GM21717 (cell line): ENCODE measurements at regions not wholly inside any gene's neighbourhood (a gene's known extent, or its start where the extent isn't known, plus 50 kb on each side); places are given as distances from the start of the nearest gene placed in this dataset.
"Not testable (repeated sequence)": the region's sequence is repeated elsewhere in the genome, so short reads cannot be mapped to it uniquely, and the experiment has no call there.

Experiments used
- ATAC-seq: cut with Tn5 transposase; IDR thresholded peaks from one replicate; pipeline ENCODE4 v1.9.1; 2021; ENCODE audit warnings: mild to moderate bottlenecking, moderate library complexity; ENCODE audit not compliant: unreplicated experiment

DNA sequence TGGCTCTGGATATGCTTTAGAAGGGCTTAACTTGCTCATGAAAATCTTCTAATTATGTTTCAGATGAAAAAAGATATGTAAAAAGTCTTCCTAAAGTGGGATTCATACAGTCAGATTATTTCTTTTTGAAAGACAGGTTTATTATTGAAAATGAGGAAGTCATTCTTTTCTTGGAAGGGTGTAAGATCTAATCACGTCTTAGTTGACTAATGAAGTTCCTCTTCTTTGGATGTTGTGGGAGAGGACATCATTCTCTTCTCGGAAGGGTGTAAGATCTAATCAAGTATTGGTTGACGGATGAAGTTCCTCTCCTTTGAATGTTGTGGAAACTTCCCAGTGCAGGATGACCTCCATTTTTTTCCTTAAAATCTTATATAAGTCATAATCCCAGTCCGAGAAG, 74.9 kb downstream of the ALG10 start:
- ATAC-seq = no peak

DNA sequence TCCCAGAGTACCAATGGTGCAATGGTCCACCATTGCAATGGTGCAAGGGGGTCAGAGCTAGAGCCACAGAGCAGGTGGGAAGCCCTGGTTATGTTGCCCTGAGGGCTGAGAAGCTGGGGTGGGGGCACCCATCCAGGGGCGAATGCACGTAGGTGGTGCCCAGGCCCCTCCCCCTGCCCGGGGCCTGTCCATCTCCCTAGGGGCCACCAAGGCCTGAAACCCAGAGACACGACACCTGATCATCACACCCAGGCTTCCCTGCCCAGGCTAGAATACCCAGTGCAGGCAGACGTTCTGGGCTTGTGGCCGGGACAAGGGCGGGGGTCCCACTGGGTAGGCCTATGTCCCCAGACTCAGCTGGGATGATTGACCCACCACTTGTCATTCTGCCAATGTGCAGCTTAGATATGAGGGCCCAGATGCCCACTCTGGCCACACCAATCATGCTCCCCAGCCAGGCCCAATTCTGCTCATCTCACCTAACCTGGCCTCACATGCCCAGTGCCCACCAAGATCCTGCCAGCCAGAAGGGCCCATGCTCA, 83.2 kb downstream of the ALG10 start:
- no peak for ATAC-seq

DNA sequence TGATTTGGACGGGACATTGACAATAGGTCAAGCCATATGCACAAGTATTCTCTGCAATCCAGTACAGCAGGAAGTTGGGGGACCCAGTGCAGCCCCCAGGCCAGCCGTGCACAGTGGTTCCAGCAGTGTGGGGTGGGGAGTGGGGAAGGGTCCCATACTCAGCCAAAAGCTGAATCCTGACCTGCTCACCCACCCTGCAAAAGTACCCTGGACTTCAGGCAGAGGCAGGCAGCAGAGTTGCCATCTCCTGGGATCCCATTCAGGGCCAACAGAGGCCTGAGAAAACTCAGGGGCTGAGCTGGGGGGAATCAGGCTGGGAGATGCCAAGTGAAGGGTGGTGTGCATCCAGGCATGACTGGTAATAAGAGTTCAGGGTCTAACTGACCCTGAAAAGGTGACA, 83.9 kb downstream of the ALG10 start:
- no peak for ATAC-seq

DNA sequence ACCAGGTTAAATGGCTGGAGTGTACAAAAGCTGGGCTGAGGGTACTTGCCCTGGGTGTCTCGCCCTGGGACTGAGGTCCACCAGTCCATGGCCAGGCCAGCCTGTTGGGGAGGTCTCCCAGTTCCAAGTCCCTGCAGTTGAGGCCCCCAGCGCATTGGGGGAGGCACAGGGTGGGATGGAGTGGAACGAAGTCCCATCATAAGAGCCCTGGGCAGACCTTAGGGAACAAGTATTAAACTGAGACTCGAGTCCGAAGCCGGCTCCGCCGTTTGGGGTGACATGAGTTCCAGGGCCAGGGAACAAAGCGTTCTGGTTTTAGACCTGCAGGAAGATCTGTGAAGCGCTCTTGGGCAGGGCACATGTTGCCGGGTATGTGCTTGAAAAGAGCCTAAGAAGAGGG, 84.7 kb downstream of the ALG10 start:
- ATAC-seq = no peak

DNA sequence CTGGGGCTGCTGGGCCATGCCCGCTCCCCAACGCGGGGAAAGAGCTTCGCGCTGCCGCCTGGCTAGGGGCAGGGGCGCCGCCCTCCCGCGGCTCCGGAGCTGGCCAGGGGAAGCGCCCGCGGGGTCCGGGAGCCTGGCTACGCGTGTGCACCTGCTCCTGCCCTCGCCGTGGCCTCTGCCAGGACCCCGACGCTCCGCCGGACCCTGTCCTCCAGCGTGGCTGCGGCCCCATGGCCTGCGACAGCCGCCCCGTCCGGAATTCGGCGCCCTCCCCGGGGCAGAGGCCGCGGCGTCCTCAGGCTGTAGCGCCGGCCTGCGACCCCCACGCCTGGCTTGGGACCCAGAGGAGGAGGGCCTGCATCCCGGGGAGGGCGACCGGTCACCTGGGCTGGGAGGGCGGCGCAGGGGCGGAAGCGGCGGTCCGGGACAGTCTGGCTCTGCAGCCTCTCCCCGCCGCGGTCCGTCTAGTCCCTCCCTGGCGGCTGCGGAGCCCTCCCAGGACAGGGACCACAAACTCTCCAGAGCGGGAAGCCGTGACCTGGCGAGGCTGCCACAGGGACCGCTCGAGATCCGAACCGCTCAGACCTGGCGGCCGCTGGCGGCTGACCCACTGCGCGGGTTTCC, 85.6 kb downstream of the ALG10 start:
- ATAC-seq = no peak

DNA sequence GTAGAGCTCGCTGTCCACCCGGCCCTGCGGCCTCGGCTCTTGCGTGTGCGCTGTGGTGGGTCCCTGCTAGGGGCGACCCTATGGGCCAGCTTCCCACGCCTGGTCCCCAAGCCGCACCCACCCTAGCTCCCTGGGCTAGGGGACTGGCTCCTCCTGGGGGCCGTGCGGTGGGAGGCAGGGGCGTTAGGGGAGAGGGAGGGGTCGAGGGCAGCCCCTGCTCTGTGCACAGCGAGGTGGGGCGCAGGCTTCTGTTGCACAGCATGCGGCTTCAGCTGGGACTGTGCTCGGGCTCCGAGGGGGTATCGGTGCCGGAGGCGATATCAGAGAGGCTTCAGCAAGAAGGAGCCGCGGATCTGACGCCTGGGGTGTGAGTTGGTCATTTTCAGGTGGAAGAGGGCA, 86.1 kb downstream of the ALG10 start:
- no peak for ATAC-seq

DNA sequence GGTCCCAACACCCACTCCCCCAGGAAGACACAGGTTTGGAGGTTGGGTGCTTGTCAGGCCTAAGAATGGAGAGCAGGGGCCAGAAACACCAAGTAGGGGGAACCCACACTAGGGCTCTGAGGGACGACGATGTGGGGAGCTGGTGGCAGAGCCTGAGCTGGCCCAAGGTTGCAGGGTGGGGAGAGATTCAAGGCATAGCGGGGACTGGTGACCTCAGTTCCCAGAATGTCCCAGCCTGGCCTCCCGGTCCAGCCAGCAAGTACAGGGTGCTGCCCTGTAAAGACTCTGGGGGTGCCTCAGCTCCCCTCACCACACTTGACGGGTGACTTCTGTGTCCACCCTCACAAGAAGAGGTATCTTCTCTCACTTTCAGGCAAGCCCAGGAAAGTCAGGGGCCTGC, 86.7 kb downstream of the ALG10 start:
- no peak for ATAC-seq

DNA sequence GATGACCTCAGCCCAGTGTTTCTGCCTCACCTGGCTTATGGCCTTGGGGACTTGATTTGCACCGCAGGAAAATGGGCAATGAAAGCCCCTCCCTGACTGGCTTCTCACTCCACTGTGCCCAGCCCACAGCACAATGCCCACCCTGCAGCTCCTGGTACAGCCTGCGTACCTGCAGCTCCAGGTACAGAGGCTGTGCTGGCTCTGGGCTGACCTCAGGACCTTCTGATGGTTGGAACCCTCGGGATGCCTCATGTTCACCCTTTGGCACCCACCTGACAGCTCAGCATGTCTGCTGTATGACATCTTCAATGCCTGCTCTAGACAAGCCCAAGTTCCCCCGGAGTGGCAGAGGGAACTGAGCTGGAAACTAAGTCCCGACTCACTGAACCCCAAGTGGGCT, 87.1 kb downstream of the ALG10 start:
- no peak for ATAC-seq

DNA sequence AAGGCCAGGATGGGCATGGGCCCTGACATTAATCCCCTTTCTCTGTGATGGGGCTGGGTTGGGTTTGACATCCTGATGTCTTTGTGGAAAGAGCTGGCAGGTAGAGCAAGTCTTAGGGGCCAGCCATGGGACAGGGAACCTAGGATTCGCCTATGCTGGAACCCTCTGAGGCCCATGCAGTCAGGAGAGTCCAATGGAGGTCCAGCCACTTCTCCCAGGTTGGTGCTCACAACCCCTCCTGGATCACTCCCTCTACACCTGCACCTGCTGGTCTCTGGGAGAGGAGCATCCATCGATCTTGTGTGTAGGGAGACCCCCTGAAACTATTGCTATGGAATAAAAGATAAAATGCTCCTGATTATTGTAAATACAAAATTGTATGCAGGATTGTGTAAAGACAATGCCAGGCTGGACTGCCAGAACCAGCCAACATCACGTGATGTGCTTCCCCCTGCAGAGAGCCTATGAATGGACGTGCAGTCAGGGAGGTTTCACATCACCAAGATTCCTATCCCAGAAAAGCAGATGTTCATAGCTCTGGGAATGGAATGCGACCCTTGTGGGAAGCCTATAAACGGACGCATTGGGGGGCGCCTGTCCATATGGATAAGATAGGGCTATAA, 87.7 kb downstream of the ALG10 start:
- not testable (repeated sequence) for ATAC-seq

DNA sequence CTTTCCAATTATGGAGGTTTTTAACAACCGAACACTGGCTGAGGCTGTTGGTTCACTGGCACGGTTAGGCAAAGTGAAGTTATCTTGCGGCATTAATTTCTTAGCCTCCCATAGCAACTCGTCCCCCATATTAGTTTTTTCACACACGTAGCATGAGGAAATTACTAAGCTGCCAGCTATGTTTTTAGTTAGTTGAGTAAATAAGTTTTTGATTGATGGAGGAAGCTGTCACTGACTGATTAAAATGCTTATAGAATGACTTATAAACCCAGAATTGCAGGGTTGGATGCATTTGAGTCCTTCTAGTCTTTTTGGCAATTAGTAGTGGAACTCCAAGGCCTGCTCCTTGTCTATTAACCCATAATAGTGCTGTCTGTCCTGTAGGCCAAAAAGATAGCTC, 97.1 kb downstream of the ALG10 start:
- ATAC-seq = no peak

DNA sequence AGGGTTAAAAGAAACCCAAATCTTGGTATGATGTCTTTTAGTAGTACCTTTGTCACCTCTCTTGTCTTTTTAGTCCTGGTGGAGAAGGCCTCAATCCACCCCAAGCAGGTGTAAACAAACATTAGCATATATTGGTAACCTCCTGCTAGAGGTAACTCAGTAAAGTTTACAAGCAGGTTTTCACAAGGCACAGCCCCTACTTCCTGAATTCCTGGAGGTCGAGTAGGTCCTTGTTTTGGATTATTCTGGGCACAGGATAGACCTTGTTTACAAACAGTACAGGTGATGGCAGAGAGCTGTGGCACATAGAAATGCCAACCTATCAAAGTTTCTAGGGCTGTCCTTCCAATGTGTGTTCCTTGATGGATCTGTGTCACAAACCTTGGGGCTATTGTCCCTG, 99.1 kb downstream of the ALG10 start:
- ATAC-seq = no peak

DNA sequence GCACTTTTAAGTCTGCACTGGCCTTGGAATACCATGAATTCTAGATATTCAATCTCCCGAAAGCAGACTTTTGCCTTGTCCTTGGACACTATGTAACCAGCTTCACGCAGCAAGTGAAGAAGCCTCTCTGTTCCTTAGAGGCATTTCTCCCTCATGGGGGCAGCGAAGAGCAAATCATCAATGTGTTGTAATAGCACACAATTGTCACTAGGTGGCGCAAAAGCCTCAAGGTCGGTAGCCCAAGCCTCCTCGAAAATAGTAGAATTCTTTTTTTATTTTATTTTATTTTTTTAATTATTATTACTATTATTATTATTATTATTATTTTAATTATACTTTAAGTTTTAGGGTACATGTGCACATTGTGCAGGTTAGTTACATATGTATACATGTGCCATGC, 100.8 kb downstream of the ALG10 start:
- peak; percentile 68 for ATAC-seq

DNA sequence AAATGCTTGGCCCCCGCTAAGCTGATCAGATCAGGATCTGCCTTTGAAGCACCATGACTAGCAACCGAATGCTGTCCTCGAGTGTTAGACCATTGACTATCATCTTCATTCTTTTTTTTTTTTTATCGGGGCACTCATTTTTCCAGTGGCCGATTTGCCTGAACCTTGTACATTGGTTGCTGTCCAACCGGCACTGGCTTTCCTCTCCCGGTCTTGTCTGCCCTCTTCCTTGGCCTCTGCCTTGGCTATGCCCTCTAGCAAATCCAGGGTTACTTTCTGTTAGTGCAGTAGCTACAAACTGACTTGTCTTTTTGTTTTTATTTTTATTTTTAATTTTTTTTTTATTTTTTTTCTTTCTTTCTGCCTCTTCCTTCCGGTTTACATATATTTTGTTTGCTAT, 102.3 kb downstream of the ALG10 start:
- ATAC-seq = no peak

DNA sequence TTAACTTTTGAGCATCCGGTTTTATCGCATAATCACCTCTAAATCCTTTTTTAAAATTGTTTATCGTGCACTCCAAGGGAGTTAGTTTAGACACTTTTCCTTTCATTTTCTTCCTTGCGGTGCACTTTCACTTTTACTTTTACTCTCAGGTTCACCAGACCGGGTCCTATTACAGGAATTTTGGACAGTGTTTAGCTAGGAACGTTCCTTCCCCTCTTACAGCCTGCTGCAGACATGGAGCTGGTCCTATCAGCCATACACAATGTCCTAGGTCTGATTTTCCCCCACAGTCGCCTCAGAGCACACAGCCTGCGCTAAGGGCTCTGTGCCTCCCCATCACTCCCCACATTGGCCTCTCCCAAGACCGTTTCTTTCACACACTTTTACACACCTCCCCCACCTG, 103.9 kb downstream of the ALG10 start:
- peak; percentile 76 for ATAC-seq

DNA sequence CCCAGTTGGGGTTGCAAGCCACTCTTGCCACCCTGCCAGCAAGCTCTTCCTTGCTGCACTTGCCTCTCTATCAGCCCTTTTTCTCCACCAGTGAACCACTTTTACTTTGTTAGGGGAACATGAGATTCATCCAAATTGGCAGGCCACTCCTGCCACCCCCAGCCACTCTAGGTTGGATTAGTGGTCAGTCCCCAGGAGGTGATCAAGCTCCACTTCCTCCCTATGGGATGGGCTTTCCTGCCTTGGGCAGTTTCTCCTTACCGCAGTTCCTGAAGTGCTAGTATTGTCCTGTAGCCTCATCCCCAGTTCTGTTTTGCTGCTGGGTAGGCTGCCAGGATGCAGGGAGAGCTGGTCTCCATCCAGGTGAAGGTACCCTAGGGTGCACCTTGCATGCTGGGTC, 104.5 kb downstream of the ALG10 start:
- ATAC-seq = no peak

DNA sequence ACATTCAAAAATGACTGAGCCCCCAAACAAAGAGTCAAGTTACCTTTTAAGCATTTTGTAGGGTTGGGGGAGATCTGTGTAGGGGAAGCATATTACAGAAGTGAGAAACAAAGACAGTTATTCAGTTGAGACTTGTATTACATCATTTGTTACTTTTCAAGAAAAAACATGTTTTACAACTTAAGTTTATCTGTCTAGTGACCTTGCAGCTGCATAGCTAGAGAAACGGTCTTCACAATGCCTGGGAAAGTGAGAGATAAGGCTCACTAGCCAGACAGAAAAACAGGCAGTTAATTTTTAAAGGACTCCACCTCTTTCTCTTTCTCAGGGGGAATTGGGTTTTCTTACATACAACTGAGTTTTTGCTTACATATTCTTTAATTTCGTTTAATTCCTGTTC, 105.1 kb downstream of the ALG10 start:
- ATAC-seq = not testable (repeated sequence)

DNA sequence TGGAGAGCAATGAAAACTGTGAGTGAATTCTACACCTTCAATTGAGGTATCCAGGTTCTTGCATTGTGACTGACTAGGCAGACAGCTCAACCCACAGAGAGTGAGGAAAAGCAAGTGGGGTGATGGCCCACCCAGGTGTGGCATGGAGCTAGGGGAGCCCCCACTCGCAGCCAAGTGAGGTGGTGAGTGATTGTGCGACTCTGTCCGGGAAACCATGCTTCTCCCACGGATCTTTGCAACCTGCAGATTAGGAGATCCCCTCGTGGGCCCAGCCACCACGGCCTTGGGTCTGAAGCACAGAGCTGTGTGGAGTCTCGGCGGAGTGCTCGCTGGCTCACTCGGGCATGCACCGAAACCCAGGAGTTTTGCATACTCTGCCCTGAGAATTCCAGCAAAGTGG, 120.1 kb downstream of the ALG10 start:
- ATAC-seq = no peak

DNA sequence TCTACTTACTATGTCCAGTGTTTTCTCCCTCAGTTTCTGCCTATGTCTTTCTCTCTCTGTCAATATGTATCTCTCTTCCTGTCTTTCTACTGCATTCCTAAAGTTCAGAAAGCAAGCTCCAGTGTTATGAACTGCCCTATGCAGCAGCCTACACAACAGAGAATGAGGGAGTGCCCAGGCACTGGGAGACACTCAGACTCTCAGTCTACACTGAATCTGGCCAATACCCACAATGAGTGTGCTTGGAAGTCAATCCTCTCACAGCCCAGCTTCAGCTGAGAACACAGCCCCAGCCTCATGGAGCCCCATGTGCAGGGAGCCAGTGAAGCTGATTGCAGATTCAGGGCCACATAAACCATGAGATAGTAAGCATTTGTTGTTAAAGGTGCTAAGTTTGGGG, 128.7 kb downstream of the ALG10 start:
- no peak for ATAC-seq

DNA sequence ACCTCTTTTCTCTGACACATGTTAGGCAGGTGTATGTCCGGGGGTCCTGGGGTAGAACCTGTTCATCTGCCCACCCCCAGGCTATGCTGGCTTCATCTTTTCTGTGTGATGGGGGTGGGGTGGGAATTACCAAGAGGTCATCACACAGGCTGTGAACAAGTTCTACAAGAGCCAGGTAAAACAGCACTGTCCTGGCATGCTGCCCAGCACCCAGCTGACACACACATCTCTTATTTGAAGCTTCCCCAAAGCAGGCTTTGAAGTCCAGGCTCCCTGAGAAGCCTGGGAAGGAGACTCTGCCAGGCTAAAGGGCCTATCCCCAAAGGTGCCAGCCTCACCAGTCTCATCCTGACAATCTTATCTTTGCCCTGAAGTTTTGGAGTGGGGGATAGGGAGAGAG, 141.1 kb downstream of the ALG10 start:
- ATAC-seq = no peak

DNA sequence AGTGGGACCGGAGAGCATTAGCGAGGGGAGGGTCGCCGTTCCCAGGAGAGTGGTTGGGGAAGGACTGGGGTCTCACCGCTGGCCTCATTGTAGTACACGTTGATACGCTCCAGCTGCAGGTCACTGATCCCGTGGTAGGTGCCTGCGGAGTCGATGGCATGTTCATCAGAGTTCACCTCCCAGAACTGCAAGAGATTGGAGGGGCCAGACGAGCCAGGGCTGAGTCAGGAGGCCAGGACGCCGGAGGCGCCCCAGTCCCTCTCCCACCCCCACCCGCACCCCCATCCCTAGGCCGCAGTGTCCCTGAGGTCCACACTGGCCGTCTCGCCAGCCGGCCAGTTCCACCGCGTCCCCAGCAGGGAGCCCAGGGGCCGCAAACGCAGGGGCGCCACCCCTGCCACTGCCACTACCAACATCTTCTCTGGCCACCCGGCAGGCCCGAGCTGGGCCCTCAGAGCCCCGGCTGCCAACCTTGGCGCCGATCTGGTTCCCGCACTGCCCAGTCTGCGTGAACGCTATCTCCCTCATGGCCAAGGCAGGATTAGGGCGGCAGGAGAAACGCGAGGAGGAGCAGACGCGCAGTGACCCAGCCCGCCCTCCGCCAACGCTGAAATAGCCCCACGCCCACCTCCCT, 144.2 kb downstream of the ALG10 start:
- ATAC-seq = no peak

DNA sequence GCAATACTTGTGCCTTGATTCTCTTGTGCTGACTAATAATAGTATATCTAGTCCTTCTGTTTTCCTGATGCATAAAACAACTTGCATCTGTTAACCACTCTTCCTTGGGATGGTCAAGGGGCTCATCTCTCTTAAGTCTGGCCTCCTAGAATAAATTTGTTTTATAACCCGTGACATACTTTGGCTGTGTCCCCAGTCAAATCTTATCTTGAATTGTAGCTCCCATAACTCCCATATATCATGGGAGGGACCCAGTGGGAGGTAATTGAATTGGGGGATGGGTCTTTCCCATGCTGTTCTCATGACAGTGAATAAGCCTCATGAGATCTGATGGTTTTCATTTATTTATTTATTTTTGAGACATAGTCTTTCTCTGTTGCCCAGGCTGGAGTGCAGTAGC, 146.2 kb downstream of the ALG10 start:
- not testable (repeated sequence) for ATAC-seq

DNA sequence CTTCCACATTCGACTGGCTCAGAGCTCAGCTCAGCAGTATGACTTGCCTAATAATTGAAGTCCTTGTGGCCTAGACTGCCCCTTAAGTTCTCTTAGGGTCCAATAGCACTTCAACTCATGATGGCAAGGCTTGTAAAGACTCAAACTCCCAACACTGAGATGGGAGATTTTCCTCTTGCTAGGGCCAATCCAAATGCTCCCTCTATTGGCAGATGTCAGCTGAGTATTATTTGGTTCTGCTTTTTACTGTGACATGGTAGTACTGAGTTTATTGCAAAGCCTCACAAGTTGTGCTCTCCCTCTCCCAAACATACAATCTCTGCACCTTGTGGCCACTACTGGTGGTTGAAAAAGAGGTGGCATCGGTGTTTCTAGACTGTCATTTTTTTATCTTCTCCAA, 164.2 kb downstream of the ALG10 start:
- no peak for ATAC-seq
